Breast epithelium (tissue), 3 donors: ENCODE measurements at regions not wholly inside any gene's neighbourhood (a gene's known extent, or its start where the extent isn't known, plus 50 kb on each side); places are given as distances from the start of the nearest gene placed in this dataset.

Source experiments
- CTCF ChIP-seq, 3 donors: fragments of 450-650 bp; IDR thresholded peaks; one replicate each; pipeline ENCODE4 v1.5.1; 2016 to 2017; ENCODE audit warnings: antibody characterized with exemption in 3 of 3, mild to moderate bottlenecking in 3 of 3, moderate library complexity in 3 of 3
- POLR2AphosphoS5 ChIP-seq, 3 donors: sonication (generic); formaldehyde crosslinking; IDR thresholded peaks; one replicate each; pipeline ENCODE4 v1.6.1; 2017; ENCODE audit warnings: antibody characterized with exemption in 3 of 3

DNA sequence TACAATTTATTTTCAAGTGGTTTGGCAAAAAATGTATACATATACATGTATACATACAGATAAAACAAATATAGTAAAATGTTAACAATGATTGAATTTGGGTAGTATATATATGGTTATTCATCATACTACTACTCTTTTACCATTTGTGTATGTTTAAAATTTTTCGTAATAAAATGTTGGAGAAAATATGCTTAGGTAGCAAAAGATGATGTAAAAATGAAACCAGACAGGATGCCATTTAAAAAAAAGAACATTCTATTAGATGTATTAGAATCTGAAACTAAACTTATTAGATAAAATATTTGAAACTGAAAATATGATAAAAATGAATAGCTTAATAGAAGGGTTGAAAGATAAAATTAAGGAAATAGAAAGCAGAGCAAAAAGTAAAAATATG, 144.9 kb upstream of the FER start:
- no peak for TF ChIP-seq CTCF (IDR thresholded peaks at IDR 0.05)
- no peak for TF ChIP-seq POLR2AphosphoS5 (IDR thresholded peaks at IDR 0.05)
